Activated B cell treated with CpG ODN at 0.5 μM for 24 hours (primary cell): ENCODE measurements at regions not wholly inside any gene's neighbourhood (a gene's known extent, or its start where the extent isn't known, plus 50 kb on each side); places are given as distances from the start of the nearest gene placed in this dataset.

Source experiments
- ATAC-seq: fragments of 200-7000 bp; cut with Tn5 transposase; one replicate; pipeline ENCODE4 v1.10.0; 2021; ENCODE audit warnings: low read depth, mild to moderate bottlenecking, moderate library complexity
- CTCF ChIA-PET: fragments of 350-600 bp; sonication (Branson Sonifier 250); formaldehyde crosslinking; loops from one replicate; lab custom pipeline; 2021; ENCODE audit warnings: antibody characterized with exemption; lab: Charles Lee
- POLR2A ChIA-PET: fragments of 350-600 bp; sonication (Branson Sonifier 250); formaldehyde crosslinking; loops from one replicate; lab custom pipeline; 2021; ENCODE audit warnings: antibody characterized with exemption; lab: Charles Lee
- DNase-seq: peaks from one replicate; pipeline ENCODE4 v3.0.0; 2022
- H3K27ac Mint-ChIP-seq: one replicate; pipeline ENCODE4 v1.8.0; 2020; ENCODE audit warnings: mixed read lengths
- H3K27me3 Mint-ChIP-seq: one replicate; pipeline ENCODE4 v1.8.0; 2021; ENCODE audit warnings: mixed read lengths
- H3K36me3 Mint-ChIP-seq: one replicate; pipeline ENCODE4 v1.8.0; 2021; ENCODE audit warnings: low read depth, mixed read lengths
- H3K4me1 Mint-ChIP-seq: one replicate; pipeline ENCODE4 v1.8.0; 2021; ENCODE audit warnings: mixed read lengths
- H3K4me3 Mint-ChIP-seq: one replicate; pipeline ENCODE4 v1.8.0; 2020; ENCODE audit warnings: mild to moderate bottlenecking, mixed read lengths
- H3K9me3 Mint-ChIP-seq: one replicate; pipeline ENCODE4 v1.8.0; 2020; ENCODE audit warnings: mixed read lengths
- intact Hi-C: fragments of 100-400 bp; cut with micrococcal nuclease; formaldehyde crosslinking; loops from one replicate; pipeline ENCODE4 v1.15.1; 2024
- TF ChIP-seq, protein P1 (sequence below): fragments of 200-600 bp; IDR thresholded peaks from one replicate; pipeline ENCODE4 v1.8.0; 2022; ENCODE audit warnings: antibody characterized with exemption, mild to moderate bottlenecking

DNA sequence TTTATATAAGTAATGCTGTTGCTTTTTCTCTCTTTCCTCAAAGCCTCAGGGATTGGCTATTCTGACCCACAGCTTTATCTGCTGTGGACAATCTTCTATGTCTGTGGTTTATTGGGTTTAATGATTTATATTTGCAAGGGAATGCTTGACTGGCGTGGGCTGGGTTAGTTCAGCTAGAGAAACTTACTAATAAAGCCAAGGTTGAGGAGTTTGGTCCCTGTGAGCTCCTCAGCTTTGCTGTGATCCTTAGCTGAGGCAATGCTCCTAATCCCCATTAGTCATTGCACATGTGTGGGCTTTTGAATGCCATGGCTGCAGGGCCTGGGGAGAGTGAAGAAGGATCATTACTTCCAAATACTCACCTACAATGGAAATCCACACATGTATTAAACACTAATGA is 179.3 kb downstream of the ZNF326 start:
- H3K27me3 Mint-ChIP-seq = no peaks in the 10 kb centered on the region
- no peaks in the 10 kb centered on the region for H3K4me1 Mint-ChIP-seq
- H3K36me3 Mint-ChIP-seq = no peaks in the 10 kb centered on the region
- ChIA-PET POLR2A (no interaction called here), CTCF (no interaction called here)
- no peaks in the 10 kb centered on the region for H3K9me3 Mint-ChIP-seq
- no peak for DNase-seq
- H3K4me3 Mint-ChIP-seq = no peak overlapping the region
- TF ChIP-seq, protein P1, sequence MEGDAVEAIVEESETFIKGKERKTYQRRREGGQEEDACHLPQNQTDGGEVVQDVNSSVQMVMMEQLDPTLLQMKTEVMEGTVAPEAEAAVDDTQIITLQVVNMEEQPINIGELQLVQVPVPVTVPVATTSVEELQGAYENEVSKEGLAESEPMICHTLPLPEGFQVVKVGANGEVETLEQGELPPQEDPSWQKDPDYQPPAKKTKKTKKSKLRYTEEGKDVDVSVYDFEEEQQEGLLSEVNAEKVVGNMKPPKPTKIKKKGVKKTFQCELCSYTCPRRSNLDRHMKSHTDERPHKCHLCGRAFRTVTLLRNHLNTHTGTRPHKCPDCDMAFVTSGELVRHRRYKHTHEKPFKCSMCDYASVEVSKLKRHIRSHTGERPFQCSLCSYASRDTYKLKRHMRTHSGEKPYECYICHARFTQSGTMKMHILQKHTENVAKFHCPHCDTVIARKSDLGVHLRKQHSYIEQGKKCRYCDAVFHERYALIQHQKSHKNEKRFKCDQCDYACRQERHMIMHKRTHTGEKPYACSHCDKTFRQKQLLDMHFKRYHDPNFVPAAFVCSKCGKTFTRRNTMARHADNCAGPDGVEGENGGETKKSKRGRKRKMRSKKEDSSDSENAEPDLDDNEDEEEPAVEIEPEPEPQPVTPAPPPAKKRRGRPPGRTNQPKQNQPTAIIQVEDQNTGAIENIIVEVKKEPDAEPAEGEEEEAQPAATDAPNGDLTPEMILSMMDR = no peak
- intact Hi-C loops = no loop called here
- no peak overlapping the region for H3K27ac Mint-ChIP-seq
- no peak for ATAC-seq

- ChIA-PET POLR2A (no interaction called here), CTCF (no interaction called here)
- Mint-ChIP-seq H3K27me3 (peaks cover 8% of the 10 kb centered on the region), H3K36me3 (no peaks in the 10 kb centered on the region), H3K27ac (no peak overlapping the region), H3K4me1 (no peaks in the 10 kb centered on the region), H3K4me3 (no peak overlapping the region), H3K9me3 (no peaks in the 10 kb centered on the region)
- TF ChIP-seq, protein P1 = no peak
- no peak for DNase-seq
- intact Hi-C loops = no loop called here
- ATAC-seq = no peak
Measured at GRCh38 chr1:90162216-90162615, 167.3 kb downstream of the ZNF326 start.

- no peaks in the 10 kb centered on the region for H3K36me3 Mint-ChIP-seq
- H3K27me3 Mint-ChIP-seq = peaks cover 8% of the 10 kb centered on the region
- H3K27ac Mint-ChIP-seq = no peak overlapping the region
- POLR2A ChIA-PET = no interaction called here
- TF ChIP-seq, protein P1 = no peak
- H3K9me3 Mint-ChIP-seq = no peaks in the 10 kb centered on the region
- no peak overlapping the region for H3K4me3 Mint-ChIP-seq
- ATAC-seq (no peak), DNase-seq (no peak)
- CTCF ChIA-PET = no interaction called here
- no peaks in the 10 kb centered on the region for H3K4me1 Mint-ChIP-seq
- intact Hi-C loops = no loop called here
Measured at GRCh38 chr1:90161625-90162024, 166.7 kb downstream of the ZNF326 start.

DNA sequence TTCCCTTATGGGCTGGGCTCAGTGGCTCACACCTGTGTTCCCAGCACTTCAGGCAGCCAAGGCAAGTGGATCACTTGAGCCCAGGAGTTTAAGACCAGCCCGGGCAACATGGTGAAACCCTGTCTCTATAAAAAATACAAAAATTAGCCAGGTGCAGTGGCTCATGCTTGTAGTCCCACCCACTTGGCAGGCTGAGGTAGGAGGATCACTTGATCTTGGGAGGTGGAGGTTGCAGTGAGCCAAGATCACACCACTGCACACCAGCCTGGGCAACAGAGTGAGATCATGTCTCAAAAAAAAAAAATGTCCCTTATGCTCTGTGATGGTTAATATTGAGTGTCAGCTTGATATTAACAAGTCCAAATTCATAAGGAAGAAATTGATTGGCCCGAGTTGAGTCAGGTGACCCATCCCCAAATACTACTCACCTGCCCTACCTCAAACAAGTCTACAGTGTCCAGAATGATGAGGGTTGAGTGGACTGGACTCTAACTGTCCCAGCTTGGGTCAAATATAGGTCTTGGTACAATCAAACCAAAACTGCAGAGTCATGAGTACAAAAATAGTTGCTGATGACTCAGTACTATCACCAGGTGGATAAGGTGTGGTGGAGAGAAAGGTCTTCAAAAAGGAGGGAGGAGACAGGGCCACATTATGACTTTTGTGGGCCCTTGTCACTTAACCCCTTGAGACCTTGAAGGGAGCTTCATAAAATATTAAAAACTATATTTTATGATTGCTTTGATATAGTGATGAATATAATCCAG is 161.0 kb downstream of the ZNF326 start:
- Mint-ChIP-seq H3K4me1 (no peaks in the 10 kb centered on the region), H3K9me3 (peaks cover 9% of the 10 kb centered on the region), H3K27ac (no peak overlapping the region), H3K4me3 (no peak overlapping the region), H3K27me3 (peaks cover 2% of the 10 kb centered on the region), H3K36me3 (no peaks in the 10 kb centered on the region)
- no peak for ATAC-seq
- ChIA-PET CTCF (interaction anchor here (0.6 kb wide), 1 partner anchor 89 kb away, joined by 4 read pairs; no protein-coding TSS in a partner anchor), POLR2A (no interaction called here)
- intact Hi-C loops = no loop called here
- DNase-seq = no peak
- TF ChIP-seq, protein P1 = no peak

DNA sequence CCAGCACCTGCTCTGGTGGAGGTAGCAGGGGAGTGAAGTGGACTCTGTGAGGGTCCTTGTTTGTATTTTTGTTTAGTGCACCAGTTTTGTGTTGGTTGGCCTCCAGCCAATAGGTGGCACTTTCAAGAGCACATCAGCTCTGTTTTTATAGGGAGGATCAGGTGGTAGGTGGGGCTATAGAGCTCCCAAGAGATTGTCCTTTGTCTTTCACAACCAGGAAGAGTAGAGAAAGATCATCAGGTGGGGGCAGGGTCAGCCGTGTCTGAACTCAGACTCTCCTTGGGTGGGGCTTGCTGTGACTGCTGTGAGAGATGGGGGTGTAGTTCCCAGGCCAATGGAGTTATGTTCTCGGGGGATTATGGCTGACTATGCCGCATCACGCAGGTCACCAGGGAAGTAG is 159.8 kb downstream of the ZNF326 start:
- CTCF ChIA-PET = no interaction called here

More for the DNA sequence above, 159.8 kb downstream of the ZNF326 start:
- Mint-ChIP-seq H3K36me3 (no peaks in the 10 kb centered on the region), H3K9me3 (peaks cover 12% of the 10 kb centered on the region), H3K4me3 (no peak overlapping the region), H3K27me3 (no peaks in the 10 kb centered on the region), H3K27ac (no peak overlapping the region), H3K4me1 (no peaks in the 10 kb centered on the region)
- POLR2A ChIA-PET = no interaction called here
- TF ChIP-seq, protein P1 = no peak
- DNase-seq (no peak), ATAC-seq (no peak)
- intact Hi-C loops = no loop called here
